ENCODE measurements at regions not wholly inside any gene's neighbourhood (a gene's known extent, or its start where the extent isn't known, plus 50 kb on each side); places are given as distances from the start of the nearest gene placed in this dataset.

DNA sequence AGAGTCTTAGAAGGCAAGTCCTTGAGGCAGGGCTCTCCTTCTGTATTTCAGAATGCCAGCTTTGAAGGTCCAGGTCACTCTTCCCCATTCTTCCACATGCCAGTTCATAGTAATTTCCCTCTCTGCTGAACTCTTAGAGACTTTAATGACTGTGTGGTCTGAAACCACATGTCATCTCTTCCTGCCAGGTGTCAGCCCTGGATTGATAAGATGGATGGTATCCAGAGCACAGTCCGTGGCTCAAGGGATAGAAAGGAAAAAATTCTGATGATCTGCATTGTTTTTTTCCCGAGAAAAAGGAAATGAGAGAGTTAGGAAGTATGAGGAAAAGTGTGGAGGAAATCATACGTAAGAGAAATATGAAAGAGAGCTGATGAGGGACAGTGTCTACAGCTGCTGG, 250.9 kb downstream of the TPBG start:
- no peak for TF ChIP-seq POLR2A (IDR thresholded peaks at IDR 0.05; ENCODE audit: low read depth)
- no peak for TF ChIP-seq EP300 (IDR thresholded peaks at IDR 0.05)
- no peak for TF ChIP-seq CTCF (IDR thresholded peaks at IDR 0.05)
- no peak for TF ChIP-seq POLR2AphosphoS5 (IDR thresholded peaks at IDR 0.05)

Data from esophagus muscularis mucosa (tissue), 4 donors.